ENCODE measurements at regions not wholly inside any gene's neighbourhood (a gene's known extent, or its start where the extent isn't known, plus 50 kb on each side); places are given as distances from the start of the nearest gene placed in this dataset.

- no peak overlapping the region for H3K4me3 ChIP-seq (IDR thresholded peaks at IDR 0.05; ENCODE audit: insufficient read depth, low read depth, low read length)
- no peaks in the 10 kb centered on the region for H3K27me3 ChIP-seq (ENCODE audit: insufficient read depth, low read depth)
- H3K4me2 ChIP-seq, result no peak overlapping the region
- no peak for TF ChIP-seq CTCF (conservative IDR thresholded peaks at IDR 0.05; ENCODE audit: low read depth, low read length)
- no peaks in the 10 kb centered on the region for H4K20me1 ChIP-seq (ENCODE audit: insufficient read depth)
- H3K27ac ChIP-seq, result no peak overlapping the region
- no peak overlapping the region for H2AFZ ChIP-seq (ENCODE audit: low read depth)
- H3K9ac ChIP-seq, result no peak overlapping the region
- no peaks in the 10 kb centered on the region for H3K79me2 ChIP-seq (ENCODE audit: insufficient read depth, low read depth)
- H3K36me3 ChIP-seq (ENCODE audit: insufficient read depth), result no peaks in the 10 kb centered on the region
- H3K4me1 ChIP-seq (ENCODE audit: low read depth, poor library complexity, severe bottlenecking), result no peaks in the 10 kb centered on the region
Observed at GRCh38 chr3:110454066-110454465, 617.5 kb upstream of the NECTIN3 start.

- Histone ChIP-seq H3K4me3 (IDR thresholded peaks at IDR 0.05; ENCODE audit: insufficient read depth, low read depth, low read length) (no peak overlapping the region), H3K27me3 (ENCODE audit: insufficient read depth, low read depth) (no peaks in the 10 kb centered on the region), H3K36me3 (ENCODE audit: insufficient read depth) (no peaks in the 10 kb centered on the region), H3K27ac (no peak overlapping the region), H3K4me2 (no peak overlapping the region), H4K20me1 (ENCODE audit: insufficient read depth) (no peaks in the 10 kb centered on the region), H2AFZ (ENCODE audit: low read depth) (no peak overlapping the region), H3K79me2 (ENCODE audit: insufficient read depth, low read depth) (no peaks in the 10 kb centered on the region), H3K4me1 (ENCODE audit: low read depth, poor library complexity, severe bottlenecking) (no peaks in the 10 kb centered on the region), H3K9ac (no peak overlapping the region)
- no peak for TF ChIP-seq CTCF (conservative IDR thresholded peaks at IDR 0.05; ENCODE audit: low read depth, low read length)
Observed at GRCh38 chr3:110456001-110456400, 615.6 kb upstream of the NECTIN3 start.

GRCh38 chr3:110456438-110457138, 615.0 kb upstream of the NECTIN3 start:
- Histone ChIP-seq H3K9ac (no peak overlapping the region), H3K4me2 (no peak overlapping the region), H4K20me1 (ENCODE audit: insufficient read depth) (no peaks in the 10 kb centered on the region), H2AFZ (ENCODE audit: low read depth) (no peak overlapping the region), H3K27me3 (ENCODE audit: insufficient read depth, low read depth) (no peaks in the 10 kb centered on the region), H3K36me3 (ENCODE audit: insufficient read depth) (no peaks in the 10 kb centered on the region), H3K4me1 (ENCODE audit: low read depth, poor library complexity, severe bottlenecking) (no peaks in the 10 kb centered on the region), H3K79me2 (ENCODE audit: insufficient read depth, low read depth) (no peaks in the 10 kb centered on the region), H3K4me3 (IDR thresholded peaks at IDR 0.05; ENCODE audit: insufficient read depth, low read depth, low read length) (no peak overlapping the region), H3K27ac (no peak overlapping the region)
- 0 out of 2 replicates have a peak, but pooled peaks have one; percentile 16 for TF ChIP-seq CTCF (conservative IDR thresholded peaks at IDR 0.05; ENCODE audit: low read depth, low read length)

- Histone ChIP-seq H3K4me2 (no peak overlapping the region), H3K27me3 (ENCODE audit: insufficient read depth, low read depth) (no peaks in the 10 kb centered on the region), H2AFZ (ENCODE audit: low read depth) (no peak overlapping the region), H3K79me2 (ENCODE audit: insufficient read depth, low read depth) (no peaks in the 10 kb centered on the region), H3K9ac (no peak overlapping the region), H3K27ac (no peak overlapping the region), H3K36me3 (ENCODE audit: insufficient read depth) (no peaks in the 10 kb centered on the region), H4K20me1 (ENCODE audit: insufficient read depth) (no peaks in the 10 kb centered on the region), H3K4me1 (ENCODE audit: low read depth, poor library complexity, severe bottlenecking) (no peaks in the 10 kb centered on the region), H3K4me3 (IDR thresholded peaks at IDR 0.05; ENCODE audit: insufficient read depth, low read depth, low read length) (no peak overlapping the region)
- no peak for TF ChIP-seq CTCF (conservative IDR thresholded peaks at IDR 0.05; ENCODE audit: low read depth, low read length)
Observed at GRCh38 chr3:110457508-110457907, 614.1 kb upstream of the NECTIN3 start.
